ENCODE measurements at regions not wholly inside any gene's neighbourhood (a gene's known extent, or its start where the extent isn't known, plus 50 kb on each side); places are given as distances from the start of the nearest gene placed in this dataset.

DNA sequence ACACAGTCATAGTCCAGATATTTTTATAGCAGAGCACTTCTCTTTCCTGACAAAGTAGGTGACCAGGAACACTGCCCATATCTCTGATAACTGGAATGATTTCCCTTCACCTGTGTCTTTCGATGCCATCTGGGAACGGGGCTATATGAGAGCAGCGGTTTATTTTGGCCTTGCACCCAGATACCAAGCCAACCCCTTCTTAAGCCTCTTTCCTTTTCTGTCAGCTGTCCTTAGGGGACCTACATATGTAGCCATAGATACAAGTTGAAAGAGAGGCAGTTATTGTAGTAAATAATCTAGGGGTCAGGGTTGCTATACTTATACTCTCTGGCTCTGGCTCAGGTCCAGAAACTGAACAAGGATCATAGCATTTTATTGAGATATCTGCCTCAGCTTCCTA, 128.8 kb downstream of the NHLRC3 start:
- DNase-seq: no peak

DNA sequence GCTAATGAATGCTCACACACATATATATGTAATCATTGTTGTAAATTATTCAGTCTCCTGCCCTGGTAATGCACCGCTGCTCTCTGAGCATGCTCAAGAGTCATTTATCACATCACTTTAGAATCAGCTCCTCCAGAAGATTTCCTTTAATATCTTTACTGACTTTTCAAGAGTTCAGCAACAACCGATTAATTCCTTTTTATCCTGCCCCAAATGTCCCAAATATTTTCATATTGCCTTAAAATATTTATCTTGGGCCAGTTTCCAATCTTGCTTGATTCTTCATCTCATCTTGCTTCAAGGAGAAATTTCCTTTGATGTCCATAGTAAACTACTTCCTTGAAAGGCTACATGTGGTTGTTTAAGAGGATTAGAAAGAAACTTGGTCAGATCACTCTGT, 132.5 kb downstream of the NHLRC3 start:
- no peak for DNase-seq

DNA sequence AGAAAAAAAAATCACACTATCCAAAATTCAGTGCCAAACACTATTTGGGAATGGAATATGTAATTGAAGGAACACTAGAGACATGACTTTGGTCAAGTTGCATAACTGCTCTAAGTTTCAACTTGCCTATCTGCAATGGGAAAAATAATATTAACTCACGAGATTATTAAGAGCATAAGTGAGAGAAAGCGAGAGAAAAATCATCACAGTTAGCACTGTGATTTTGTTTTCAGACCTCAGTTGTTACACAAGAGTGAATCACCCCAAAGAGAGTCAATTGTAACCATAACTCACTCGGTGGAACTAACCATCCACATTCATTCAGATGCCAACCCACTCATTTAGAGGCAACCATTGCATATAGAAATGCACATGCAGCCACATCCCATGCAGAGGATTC, 147.1 kb downstream of the NHLRC3 start:
- no peak for DNase-seq

DNA sequence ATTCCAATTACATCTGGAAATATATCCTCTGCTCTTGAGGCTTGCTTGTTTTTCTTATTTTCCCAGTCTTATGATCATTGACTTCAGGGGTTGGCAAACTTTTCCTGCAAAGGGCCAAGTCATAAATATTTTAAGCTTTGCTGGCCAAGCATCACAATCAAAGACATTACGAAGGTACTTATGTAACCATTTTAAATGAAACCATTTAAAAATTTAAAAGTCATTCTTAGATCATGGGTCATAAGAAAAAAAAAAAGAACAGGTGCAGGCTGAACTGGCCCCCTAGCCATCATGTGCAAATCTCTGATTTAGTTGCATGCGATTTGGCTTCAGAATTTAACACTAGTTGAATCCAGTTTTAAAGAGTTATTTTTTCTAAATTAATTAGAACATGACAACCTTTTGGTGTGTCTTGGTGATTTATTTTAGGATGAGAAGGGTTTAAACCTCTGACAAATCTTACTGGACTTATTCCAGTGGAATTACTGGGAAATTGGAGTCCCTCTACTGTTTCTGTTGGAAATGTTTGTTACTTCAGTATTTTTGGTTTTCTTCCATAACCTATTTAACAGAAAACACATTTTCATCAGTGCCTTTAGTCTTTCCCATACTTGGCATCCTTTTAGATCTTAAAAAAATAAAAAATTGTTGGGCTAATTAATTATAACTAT, 148.1 kb downstream of the NHLRC3 start:
- no peak for DNase-seq

DNA sequence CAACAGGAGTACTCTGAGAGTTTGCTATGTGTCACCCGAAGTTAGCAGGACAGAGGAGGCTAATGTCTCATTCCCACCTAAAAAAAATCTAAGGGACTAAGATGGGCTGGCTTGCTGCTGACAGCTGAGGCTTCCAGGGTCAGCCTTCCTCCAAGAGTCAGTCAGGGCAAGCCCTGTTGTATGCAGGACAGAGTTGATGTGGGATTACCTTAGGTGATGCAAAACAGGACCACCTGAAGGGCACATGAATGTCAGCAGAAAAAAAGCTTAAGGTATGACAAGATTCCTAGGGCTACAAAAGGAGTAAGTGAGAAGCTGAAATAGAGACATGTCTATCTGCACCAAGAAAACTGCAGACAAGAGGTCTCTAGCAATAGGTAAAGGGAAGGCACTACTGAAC, 151.5 kb downstream of the NHLRC3 start:
- no peak for DNase-seq

DNA sequence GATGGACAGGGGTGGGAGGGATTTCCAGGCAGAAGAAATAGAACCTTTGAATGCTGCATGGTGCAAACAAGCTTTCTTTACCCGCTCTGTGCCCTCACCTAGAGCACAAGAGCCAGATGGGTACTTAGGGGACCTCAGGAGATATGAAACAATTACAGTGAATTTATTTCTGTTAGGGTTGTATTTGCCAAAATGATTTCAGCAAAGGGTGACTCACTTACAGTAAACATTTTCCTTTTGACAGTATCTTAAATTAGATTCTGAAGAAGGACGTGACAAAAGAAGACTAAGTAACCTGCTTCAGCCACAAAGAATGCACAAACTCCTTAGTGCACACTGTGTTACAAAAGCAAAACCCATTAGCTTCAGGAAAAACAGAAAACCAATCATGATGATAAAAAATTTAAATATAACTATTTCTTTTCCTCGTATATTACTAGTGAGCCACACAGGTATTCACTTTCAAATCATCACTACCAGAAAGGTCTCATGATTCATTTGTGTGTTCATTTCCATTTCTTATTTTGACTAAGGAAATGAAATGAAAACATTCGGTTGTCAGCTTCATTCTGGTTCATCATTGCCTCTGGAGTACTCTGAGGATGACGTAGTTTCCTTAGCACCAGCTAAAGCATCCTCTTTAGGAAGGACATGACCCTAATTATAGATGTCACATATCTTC, 158.8 kb downstream of the NHLRC3 start:
- DNase-seq: no peak

DNA sequence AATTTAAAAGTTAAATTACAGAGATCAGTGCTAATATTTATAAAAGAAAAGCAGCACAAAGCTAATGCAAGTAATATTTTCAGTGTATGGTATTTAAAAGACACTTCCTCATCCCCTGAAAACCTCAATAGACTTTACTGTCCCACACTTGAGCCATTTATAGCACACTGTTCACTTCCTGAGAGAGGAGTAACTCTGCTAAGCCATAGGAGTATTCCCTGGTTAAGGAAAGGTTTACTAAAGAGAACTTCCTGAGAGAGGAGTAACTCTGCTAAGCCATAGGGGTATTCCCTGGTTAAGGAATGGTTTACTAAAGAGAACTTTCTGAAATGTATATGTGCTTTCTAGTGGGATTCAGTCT, 159.4 kb downstream of the NHLRC3 start:
- no peak for DNase-seq

DNA sequence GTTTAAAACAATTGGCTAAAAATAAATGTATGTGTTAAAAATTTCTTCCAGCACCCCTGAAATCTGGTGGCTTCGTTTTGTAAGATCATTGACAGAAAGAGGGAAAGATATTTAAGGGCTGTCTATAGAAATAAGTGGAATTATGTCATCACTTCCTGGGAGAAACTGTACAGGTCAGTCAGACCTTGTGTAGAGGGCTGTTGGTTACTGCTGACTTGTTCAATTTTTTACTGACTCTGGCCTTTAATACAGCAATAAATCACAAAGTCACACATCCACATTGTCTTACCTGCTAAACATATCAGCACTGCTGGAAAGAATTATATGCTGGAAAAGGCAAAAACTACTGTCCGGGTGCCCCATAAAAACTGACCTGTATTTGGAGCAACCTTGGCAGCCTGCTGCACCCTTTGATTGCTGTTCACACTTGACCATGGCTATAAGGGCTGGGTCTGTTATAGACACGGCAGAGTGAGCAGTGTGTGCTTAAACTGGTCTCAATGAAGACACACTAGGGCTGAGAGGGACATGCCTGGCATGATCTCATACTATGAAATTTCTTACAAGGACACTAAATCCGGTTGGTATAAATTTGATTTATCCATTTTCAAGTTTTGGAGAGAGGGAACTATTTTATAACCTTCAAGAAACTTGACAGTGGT, 162.1 kb downstream of the NHLRC3 start:
- no peak for DNase-seq

DNA sequence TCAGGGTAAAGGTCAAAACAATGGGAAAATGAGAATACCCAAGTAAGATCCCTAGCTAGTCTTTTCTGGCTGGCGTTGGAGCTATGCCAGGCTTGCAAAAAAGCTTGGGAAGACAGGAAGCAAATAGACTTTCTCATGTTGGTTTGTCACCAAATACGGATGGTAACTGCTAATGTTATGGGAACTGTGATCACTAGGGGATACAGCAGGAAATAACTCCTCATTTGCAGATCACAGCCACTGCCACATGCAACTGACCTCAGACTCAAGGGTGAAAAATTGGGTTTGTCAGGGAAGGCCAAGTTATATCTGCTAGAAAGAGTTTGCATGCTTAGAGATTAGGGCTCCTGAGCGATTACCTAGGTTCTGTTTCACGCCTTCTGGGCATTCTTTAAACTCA, 162.9 kb downstream of the NHLRC3 start:
- no peak for DNase-seq

DNA sequence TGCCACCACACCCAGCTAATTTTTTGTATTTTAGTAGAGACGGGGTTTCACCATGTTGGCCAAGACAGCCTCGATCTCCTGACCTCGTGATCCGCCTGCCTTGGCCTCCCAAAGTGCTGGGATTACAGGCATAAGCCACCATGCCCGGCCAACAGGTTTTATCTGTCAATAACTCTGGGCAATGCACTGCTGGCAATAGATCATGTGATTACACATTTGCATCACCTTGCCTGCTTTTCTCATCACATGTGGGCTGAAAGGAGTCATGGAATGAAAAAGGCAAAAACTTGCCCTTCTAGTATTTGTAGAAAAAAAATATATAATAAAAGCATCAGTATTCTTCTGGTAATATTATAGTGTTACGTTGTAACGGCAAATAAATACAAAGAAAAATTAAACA, 164.5 kb downstream of the NHLRC3 start:
- DNase-seq: no peak

DNA sequence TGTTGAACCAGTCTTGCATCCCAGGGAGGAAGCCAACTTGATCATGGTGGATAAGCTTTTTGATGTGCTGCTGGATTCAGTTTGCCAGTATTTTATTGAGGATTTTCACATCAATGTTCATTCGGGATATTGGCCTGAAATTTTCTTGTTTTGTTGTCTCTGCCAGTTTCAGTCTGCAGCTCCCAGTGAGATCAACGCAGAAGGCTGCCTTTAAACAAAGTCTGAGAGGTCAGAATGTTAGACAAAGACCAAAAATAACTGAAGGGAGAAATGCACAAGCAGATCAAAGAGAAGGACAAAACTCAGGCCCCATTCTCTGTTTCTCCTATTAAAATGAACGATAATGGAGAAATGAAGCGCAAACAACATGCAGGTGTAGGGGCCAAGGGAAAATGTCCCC, 170.4 kb downstream of the NHLRC3 start:
- DNase-seq: no peak

DNA sequence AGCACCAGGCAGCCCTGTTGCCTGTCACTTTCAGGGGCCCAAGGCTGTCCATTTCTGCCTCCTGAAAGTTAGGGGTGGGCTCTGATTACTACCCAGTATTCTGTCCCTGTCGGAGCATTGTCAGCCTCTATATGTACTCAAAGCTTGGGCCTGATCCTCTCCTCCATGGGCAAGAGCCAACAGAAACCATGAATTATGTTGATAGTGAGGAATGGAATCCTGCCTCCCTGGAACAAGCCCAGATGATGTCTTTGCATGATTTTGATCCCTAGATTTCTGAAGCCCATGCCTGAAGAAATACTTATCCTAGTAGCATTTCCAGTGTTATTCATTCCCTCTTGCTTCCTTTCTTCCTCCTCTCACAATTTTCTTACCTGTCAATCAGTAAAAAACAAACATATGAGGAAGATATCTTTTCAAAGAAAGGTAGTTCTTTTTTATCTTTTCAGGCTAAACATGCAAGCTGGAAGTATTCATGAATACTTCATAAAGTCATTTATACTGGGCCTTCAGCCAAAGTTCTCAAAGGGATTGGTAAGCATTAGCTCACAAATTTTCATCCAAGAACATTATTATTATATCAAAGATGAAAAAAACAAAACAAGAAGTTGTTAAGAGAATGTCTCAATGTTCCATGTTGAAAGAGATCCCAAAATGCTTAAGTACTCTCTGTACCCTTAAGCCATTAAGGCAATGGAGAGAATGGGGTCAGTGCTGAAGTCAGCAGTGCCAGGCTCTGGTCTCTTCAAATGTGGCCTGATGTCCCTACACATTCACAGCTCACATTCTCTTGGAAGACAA, 171.7 kb downstream of the NHLRC3 start:
- DNase-seq: no peak

DNA sequence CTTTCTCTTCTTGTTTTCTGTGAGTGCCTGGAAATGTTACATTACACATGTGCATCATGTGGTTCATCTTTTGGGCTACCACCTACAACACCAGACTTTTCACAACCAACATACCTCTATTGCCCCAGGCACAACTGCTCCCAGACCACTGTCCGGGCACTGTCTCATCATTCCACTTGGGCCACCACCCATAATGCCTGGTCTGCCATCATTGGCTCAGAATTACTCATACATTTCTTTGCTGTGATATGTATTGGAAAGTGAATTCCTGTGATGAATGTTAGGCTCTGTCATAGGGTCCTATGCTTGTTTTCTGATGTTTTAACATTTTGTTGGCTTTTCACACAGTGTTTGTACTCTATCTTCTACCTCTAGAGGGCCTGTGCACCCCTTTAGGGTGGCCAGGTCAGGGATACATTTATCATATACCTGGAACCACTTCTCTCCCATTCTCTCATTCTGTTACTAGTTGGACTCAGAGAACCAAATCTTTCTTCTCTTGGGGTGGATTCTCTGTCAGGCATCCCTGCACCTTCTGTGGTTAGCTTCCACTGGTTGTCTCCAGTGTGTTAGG, 172.8 kb downstream of the NHLRC3 start:
- DNase-seq: no peak

DNA sequence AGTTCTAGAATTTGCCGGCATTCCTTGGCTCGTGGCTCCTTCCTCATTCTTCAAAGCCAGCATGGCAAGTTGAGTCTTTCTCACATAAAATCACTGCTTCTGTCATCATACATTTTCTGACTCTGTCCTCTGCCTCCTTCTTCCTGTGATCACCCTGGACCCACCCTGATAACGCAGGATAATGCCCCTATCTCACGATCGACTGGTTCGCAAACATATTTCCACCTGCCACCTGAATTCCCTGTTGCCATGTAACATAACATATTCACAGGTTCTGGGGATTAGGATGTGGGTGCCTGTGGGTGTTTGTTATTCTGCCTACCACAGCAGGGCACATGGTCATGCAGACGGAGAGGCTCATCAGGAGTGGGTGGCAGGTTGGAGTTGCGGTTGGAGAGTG, 177.7 kb downstream of the NHLRC3 start:
- no peak for DNase-seq

DNA sequence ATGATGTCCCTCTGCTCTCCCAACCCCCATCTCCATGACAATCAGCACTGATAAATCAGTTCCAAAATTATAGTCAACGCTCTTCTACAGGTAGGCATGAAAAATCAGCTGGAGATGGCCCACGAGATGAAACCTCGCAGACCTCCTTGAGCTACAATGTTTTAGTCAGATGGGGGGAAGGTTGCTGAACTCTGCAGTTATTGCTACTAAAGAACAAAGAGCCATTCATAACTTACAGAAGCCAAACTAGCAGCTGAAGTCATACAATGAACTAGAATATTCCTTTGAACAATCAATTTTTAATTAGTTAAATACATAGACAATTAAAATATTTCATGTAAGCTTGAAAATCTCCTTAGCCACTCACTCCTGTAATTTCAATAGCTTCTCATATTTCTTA, 179.2 kb downstream of the NHLRC3 start:
- DNase-seq: no peak

DNA sequence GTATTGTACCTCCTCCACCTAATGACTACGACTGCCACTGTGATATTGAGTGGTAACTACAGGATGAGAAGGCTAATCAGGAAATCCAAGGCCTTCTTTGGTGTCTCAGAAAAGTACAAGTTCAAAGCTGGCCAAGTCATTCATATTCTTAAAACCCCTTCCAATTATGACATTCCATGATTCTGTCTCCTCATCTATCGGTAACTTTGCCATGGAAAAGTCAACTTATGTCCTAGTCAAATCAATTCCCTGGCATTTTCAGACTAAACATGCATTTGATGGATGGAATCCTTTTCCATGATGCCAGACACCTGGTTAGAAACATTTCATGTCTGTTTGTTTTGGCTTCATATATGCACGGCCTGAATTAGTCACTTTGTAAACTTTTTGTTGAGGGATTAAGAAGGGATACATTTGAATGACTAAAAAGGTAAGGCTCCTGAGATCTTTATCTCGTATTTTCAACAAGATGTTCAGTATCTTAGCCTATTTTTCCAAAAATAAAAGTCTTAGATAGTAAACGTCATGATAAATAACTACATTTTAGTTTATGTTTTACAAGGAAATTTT, 186.5 kb downstream of the NHLRC3 start:
- DNase-seq: no peak

DNA sequence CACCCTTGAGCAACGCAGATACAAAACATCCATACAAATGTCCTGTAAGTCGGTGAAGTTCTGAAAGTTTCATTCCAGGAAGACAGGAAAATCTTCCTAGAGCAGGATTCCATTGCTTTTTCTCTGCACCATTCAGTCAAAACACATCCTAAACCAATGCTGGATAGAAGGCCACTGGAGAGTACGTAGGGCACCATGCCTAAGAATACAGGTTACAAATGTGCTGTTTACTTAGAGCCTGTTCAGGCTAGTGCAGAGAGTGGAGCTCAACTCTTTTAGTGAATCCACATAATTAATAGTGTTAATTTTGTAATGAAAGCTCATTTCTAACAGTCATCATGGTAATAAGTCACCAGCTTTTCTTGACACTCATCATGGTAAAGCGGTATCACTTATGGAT, 187.6 kb downstream of the NHLRC3 start:
- no peak for DNase-seq

DNA sequence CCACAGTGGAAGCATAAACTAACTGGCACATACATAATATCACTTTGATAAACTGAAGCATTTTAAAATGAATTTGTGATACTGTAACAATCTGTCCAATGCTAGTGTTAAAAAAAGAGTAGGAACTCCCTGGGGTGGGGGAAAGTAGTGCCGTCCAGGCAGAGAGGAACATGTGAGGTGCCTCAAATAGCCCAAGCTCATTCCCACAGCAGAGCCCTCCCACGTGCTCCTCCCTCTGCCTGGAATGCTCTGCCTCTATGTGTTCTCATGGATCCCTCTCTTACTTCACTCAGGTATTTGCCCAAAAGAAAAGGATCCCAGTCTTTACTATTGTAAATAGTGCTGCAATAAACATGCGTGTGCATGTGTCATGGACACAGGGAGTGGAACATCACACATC, 188.1 kb downstream of the NHLRC3 start:
- no peak for DNase-seq

DNA sequence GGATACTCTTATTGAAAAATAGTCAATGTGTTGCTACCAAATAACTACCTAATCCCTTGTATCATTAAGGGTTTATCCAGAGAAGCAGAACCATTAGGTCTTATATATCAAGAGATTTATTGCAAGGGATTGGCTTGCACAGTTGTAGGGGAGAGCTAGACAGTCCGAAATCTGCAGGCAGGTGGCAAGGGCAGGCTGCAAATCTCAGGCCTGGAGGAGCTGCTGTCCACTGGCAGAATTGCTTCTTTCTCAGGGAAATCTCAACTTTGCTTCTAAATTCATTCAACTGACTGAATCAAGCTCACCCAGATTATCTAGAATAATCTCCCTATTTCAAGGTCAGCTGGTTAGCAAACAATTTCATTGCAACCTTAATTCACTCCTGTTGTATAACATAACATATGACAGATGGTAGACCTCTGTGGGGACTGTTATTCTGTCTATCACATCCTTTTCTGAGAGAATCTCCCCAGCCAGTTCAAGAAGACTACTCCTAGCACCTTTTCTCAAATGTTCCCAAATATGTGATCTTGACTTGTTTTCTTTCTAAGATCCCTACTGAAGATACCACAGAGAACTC, 194.2 kb downstream of the NHLRC3 start:
- DNase-seq: no peak

DNA sequence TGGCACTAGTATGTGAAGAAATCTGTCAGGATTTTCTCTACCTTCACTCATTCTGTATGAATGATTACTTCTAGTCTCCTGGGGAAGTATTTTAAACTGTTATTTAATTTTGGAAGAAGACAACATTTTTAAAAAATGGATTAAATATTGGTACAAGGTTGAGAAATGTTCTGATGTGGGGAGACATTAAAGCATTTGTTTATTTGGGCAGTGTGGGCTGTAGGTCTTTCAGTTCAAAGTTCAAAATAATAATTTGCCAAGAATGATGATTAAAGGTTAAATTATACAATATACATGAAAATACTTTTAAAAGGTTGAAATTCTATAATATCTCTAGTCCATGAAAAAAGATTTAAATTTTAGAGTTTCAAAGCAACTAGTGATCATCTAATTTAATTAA, 194.7 kb downstream of the NHLRC3 start:
- DNase-seq: no peak

DNA sequence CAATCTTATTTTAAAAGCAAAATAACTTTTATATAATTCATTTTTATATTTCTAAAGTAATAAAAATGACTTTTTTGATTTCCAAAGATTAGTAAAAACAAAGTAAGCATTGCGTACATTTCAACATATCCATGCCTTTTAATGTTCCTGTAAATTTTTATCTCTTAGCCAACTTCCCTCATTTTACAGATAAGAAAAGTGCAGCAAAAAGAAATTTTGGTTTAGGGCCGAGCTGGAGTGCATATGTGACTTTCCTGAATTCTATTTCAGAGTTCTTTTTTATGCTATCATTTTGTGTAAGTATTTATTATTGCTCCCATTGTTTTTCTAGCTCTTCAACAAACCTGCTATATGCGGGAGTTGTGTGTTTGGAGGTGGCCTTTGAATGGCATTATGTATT, 195.3 kb downstream of the NHLRC3 start:
- DNase-seq: no peak

DNA sequence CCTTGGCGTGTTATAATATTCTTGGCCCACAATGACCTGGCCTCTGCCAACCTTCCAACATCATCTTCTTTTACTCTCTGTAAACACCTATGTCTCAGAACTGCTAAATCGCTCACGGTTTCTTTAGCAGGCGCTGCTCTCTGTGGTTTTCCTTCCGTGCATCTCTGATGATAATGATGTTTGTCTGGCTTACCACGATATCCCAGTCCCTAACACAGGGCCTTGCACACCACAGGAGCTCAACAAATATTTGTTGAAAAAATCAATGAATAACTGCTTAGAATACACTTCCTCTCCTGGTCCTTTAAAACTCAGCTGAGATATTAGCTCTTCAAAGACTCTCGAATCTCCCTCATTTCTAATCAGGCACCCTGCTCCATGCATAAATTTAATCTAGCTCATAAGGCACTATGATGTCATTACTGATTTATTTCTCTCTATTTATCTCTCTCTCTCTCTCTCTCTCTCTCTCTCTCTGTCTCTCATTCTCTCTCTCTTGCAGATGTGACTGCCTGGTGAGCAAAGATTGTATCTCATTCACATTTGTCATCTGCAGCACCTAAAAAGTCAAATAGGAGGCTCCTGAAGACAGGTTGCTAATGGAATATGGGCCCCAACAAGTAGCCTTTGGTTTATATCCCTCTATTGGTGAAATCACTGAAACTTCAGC, 206.4 kb downstream of the NHLRC3 start:
- DNase-seq: no peak
